AG09309 (cell line): ENCODE measurements at regions not wholly inside any gene's neighbourhood (a gene's known extent, or its start where the extent isn't known, plus 50 kb on each side); places are given as distances from the start of the nearest gene placed in this dataset.

Experiments used
- DNase-seq: peaks from one replicate; pipeline ENCODE4 v3.0.0-alpha.2; 2010; ENCODE audit warnings: low read depth
- H3K4me3 ChIP-seq: 2 replicates; pipeline ENCODE4 v1.5.1; 2011; ENCODE audit warnings: mild to moderate bottlenecking, low read depth, low read length, moderate library complexity; ENCODE audit not compliant: control insufficient read depth
- TF ChIP-seq, protein P1 (sequence below): IDR thresholded peaks from 2 replicates; pipeline ENCODE4 v1.5.1; 2011; ENCODE audit warnings: mild to moderate bottlenecking, low read depth, low read length, inconsistent platforms; ENCODE audit not compliant: insufficient read depth, control insufficient read depth; ENCODE audit errors: missing control alignments

DNA sequence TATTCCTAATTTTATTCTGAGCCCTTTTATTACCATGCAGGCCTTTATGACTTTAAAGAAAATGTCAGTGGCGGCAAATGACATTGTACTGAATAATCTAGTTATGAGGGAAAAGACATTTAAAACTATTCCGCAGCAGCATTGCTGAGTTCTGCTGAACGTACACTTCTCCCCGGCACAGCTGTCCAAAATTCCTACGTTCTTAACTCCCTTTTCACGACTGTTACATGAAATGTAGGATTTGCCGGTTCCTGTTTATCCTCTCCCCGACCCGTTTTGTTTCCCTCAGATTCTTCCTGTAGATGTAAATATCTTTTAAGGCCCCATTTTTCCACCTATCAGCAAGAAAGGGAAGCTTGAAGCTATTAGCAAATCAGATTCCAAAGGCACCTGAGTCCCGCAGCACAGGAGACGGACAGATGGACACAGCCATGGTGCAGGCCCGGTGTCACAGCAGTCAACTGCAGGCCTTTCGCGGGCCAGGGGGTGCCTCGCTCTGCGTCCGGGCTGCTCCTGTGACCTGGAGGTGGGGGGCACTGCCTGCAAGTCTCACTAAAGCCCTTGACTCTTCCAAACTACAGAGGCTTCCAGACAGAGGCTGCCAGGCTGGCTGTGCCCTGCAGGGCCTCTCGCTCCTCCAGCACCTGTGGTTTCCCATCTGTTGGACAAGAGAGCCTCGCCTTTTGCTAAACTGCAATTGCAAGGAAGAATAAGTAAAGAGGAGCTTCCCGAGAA is 485.0 kb upstream of the MGMT start:
- TF ChIP-seq, protein P1, sequence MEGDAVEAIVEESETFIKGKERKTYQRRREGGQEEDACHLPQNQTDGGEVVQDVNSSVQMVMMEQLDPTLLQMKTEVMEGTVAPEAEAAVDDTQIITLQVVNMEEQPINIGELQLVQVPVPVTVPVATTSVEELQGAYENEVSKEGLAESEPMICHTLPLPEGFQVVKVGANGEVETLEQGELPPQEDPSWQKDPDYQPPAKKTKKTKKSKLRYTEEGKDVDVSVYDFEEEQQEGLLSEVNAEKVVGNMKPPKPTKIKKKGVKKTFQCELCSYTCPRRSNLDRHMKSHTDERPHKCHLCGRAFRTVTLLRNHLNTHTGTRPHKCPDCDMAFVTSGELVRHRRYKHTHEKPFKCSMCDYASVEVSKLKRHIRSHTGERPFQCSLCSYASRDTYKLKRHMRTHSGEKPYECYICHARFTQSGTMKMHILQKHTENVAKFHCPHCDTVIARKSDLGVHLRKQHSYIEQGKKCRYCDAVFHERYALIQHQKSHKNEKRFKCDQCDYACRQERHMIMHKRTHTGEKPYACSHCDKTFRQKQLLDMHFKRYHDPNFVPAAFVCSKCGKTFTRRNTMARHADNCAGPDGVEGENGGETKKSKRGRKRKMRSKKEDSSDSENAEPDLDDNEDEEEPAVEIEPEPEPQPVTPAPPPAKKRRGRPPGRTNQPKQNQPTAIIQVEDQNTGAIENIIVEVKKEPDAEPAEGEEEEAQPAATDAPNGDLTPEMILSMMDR, result no peak
- H3K4me3 ChIP-seq, result no peak overlapping the region
- no peak for DNase-seq

DNA sequence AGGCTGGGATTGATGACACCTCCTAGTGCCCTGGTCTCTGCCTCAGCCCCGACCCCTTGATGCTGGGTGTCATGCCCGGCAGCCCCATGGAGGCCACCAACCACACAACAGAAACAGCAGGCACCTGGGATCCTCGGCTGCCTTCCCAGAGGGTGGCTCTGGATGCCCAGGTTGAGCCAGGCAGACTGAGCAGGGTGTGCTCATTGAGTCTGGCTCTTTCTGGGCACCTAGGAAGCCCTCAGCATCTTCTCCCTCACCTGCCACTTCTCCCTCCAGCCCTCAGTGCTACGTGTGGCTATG is 484.5 kb upstream of the MGMT start:
- no peak for DNase-seq
- TF ChIP-seq, protein P1, result no peak

GRCh38 chr10:128985036-128985435 is 482.0 kb upstream of the MGMT start:
- TF ChIP-seq, protein P1, result no peak
- no peak for DNase-seq
- no peak overlapping the region for H3K4me3 ChIP-seq

More for the DNA sequence above, 484.5 kb upstream of the MGMT start:
- no peak overlapping the region for H3K4me3 ChIP-seq

GRCh38 chr10:128990986-128991385 is 476.1 kb upstream of the MGMT start:
- no peak for DNase-seq
- no peak overlapping the region for H3K4me3 ChIP-seq
- TF ChIP-seq, protein P1, result no peak

DNA sequence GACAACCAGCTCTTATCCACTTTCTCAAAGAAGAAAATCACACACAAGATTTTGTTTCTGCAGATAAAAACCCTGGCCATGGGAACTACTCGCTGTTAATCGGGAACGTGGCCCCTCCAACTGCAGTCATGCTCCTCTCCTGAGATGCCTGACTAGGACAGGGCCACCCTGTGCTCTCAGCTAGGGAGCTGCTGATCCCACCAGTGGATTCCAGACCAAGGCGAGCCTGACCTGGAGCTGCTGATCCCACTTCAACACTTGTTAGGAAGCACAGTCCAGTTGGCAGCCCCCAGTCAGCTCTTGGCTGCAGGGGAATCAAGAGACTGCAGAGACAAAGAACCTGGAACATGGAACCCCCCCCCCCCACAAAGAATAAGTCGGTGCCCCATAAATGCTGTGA is 474.3 kb upstream of the MGMT start:
- no peak overlapping the region for H3K4me3 ChIP-seq
- no peak for DNase-seq
- TF ChIP-seq, protein P1, result no peak

DNA sequence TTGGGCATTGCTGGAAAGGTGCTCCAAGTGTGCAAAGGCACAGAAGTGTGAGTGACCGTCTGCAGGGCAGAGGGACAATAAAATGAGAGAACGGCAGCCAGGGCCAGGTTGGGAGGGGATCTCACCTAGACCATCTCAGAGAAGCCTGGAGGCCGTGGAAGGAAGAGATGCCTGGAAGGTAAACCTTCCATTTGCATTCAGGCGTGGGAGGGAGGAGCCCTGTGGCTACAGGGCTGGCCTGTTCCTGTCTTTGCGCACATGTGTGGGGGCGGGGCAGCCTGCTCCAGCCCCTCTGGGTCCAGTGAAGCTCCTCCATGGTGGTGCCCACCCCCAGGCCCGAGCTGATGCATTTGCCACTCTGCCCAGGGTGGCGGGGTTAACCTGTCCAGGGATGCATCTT is 473.6 kb upstream of the MGMT start:
- H3K4me3 ChIP-seq, result no peak overlapping the region
- no peak for DNase-seq

More for the DNA sequence above, 473.6 kb upstream of the MGMT start:
- TF ChIP-seq, protein P1, result no peak
